GM13976 (cell line): ENCODE measurements at regions not wholly inside any gene's neighbourhood (a gene's known extent, or its start where the extent isn't known, plus 50 kb on each side); places are given as distances from the start of the nearest gene placed in this dataset.

Experiments
- DNase-seq: peaks from one replicate; pipeline ENCODE4 v3.0.0; 2012; ENCODE audit warnings: low spot score
- CTCF ChIP-seq: IDR thresholded peaks from 2 replicates; pipeline ENCODE4 v1.5.1; 2012; ENCODE audit warnings: borderline replicate concordance, mild to moderate bottlenecking; ENCODE audit not compliant: insufficient read depth; ENCODE audit errors: extremely low read depth, missing control alignments, control extremely low read depth
- in situ Hi-C: fragments of 300-500 bp; cut with MboI; formaldehyde crosslinking; loops from one replicate; pipeline ENCODE4 v1.12.0; 2022; ENCODE audit warnings: low sequenced_read_pairs, mixed read lengths, inconsistent platforms; ENCODE audit not compliant: unreplicated experiment

GRCh38 chr19:28710278-28710677 is 502.7 kb downstream of the UQCRFS1 start:
- in situ Hi-C loops, result no loop called here
- peak; percentile 38 for TF ChIP-seq CTCF
- no peak for DNase-seq

- no peak for DNase-seq
- in situ Hi-C loops, result no loop called here
- no peak for TF ChIP-seq CTCF
Observed at GRCh38 chr19:28706693-28707092, 506.3 kb downstream of the UQCRFS1 start.

- no peak for DNase-seq
- in situ Hi-C loops, result no loop called here
- TF ChIP-seq CTCF, result no peak
Observed at GRCh38 chr19:28705008-28705407, 507.9 kb downstream of the UQCRFS1 start.

- DNase-seq, result no peak
- TF ChIP-seq CTCF, result no peak
- in situ Hi-C loops, result no loop called here
Observed at GRCh38 chr19:28703400-28703956, 509.5 kb downstream of the UQCRFS1 start.

GRCh38 chr19:28701491-28701890 is 511.5 kb downstream of the UQCRFS1 start:
- TF ChIP-seq CTCF, result no peak
- in situ Hi-C loops, result no loop called here
- DNase-seq, result no peak

GRCh38 chr19:28700176-28700575 is 512.8 kb downstream of the UQCRFS1 start:
- DNase-seq, result no peak
- no peak for TF ChIP-seq CTCF
- in situ Hi-C loops, result no loop called here

GRCh38 chr19:28697308-28697707 is 515.6 kb downstream of the UQCRFS1 start:
- TF ChIP-seq CTCF, result no peak
- DNase-seq, result no peak
- in situ Hi-C loops, result no loop called here
